AG09319 (cell line): ENCODE measurements at regions not wholly inside any gene's neighbourhood (a gene's known extent, or its start where the extent isn't known, plus 50 kb on each side); places are given as distances from the start of the nearest gene placed in this dataset.

Experiments
- DNase-seq: peaks from one replicate; pipeline ENCODE4 v3.0.0-alpha.2; 2010; ENCODE audit warnings: low read depth; ENCODE audit errors: extremely low read depth
- CTCF ChIP-seq: IDR thresholded peaks from 2 replicates; pipeline ENCODE4 v1.5.1; 2011; ENCODE audit warnings: low read depth, mild to moderate bottlenecking, inconsistent platforms, low read length, moderate library complexity

DNA sequence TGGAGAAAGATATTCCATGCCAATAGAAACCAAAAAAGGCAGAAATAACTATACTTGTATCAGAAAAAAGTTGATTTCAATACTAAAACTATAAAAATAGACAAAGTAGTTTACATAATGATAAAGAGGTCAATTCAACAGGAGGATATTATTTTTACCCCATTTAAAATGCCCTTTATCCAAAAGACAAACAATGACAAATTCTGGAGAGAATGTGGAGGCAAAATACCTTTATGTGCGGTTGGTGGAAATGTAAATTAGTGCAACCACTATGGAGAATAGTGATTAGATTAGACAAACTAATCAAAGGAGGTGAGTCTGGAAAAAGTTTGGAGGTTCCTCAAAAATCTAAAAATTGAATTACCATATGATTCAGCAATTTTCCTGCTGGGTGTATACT, 1262.3 kb downstream of the GRIK2 start:
- TF ChIP-seq CTCF: no peak
- no peak for DNase-seq

DNA sequence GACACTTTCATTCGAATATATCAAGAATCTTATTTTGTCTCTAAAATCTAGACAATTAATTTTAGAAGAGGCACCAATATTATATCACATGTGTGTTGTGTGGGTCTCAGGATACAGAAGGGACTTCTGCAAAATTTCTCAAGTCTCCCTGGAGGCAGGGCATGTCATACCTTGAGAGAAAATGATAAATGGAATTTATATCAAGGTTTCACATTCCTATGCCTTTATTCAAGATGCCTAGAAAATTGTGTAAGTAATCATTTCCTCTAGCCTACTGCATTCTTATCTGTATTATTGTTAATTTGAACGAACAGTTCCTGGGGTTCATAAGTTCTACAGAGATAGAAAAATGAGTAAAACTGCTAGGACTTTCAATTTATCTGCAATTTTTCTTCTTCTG, 1247.9 kb downstream of the GRIK2 start:
- DNase-seq: no peak
- TF ChIP-seq CTCF: no peak

GRCh38 chr6:102631921-102632320, 1238.4 kb downstream of the GRIK2 start:
- no peak for DNase-seq
- no peak for TF ChIP-seq CTCF

DNA sequence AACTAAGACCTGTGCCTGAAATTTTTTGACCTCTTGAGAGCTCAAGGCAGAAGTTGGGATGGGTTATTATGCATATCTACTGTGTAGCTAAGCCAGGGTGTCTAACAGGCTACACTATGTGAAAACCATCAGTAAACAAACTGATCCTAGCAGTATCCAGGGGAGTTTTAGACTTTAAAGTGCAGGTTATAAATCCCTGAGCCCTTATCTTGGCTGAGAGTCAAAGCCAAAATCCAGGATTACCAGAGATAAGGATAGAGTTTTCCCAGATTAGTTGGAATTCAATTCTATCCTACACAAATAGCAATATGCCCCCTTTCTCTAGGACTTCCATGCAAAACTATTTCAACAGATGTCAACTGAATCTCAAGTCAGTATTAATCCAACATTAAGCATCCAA, 1229.7 kb downstream of the GRIK2 start:
- no peak for DNase-seq
- no peak for TF ChIP-seq CTCF

- DNase-seq: no peak
- TF ChIP-seq CTCF: no peak
Measured at GRCh38 chr6:102619585-102619984, 1226.1 kb downstream of the GRIK2 start.

- no peak for TF ChIP-seq CTCF
- DNase-seq: no peak
Measured at GRCh38 chr6:102582569-102582968, 1189.1 kb downstream of the GRIK2 start.

- no peak for DNase-seq
- TF ChIP-seq CTCF: no peak
Measured at GRCh38 chr6:102581378-102582124, 1188.0 kb downstream of the GRIK2 start.
